GM12874 (cell line): ENCODE measurements at regions not wholly inside any gene's neighbourhood (a gene's known extent, or its start where the extent isn't known, plus 50 kb on each side); places are given as distances from the start of the nearest gene placed in this dataset.

Experiments
- TF ChIP-seq, protein P1 (sequence below): IDR thresholded peaks from 2 replicates; pipeline ENCODE4 v1.5.1; 2011; ENCODE audit warnings: low read depth, mild to moderate bottlenecking, control low read depth, low read length, moderate library complexity; ENCODE audit not compliant: insufficient read depth

DNA sequence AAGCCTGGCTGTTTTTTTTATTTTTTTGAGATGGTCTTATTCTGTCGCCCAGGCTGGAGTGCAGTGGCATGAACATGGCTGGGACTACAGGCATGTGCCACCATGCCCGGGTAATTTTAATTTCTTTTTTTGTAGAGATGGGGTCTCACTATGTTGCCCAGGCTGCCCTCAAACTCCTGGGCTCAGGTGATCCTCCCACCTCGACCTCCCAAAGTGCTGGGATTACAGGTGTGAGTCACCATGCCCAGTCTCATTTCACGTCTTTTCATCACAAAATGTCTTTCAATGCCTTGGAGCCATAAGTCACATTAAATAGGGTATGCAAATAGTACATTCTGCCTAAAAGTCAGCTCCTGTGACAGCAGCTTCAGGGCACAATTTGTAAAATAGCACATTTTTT, 52.8 kb downstream of the SOX2 start:
- TF ChIP-seq, protein P1, sequence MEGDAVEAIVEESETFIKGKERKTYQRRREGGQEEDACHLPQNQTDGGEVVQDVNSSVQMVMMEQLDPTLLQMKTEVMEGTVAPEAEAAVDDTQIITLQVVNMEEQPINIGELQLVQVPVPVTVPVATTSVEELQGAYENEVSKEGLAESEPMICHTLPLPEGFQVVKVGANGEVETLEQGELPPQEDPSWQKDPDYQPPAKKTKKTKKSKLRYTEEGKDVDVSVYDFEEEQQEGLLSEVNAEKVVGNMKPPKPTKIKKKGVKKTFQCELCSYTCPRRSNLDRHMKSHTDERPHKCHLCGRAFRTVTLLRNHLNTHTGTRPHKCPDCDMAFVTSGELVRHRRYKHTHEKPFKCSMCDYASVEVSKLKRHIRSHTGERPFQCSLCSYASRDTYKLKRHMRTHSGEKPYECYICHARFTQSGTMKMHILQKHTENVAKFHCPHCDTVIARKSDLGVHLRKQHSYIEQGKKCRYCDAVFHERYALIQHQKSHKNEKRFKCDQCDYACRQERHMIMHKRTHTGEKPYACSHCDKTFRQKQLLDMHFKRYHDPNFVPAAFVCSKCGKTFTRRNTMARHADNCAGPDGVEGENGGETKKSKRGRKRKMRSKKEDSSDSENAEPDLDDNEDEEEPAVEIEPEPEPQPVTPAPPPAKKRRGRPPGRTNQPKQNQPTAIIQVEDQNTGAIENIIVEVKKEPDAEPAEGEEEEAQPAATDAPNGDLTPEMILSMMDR = no peak

DNA sequence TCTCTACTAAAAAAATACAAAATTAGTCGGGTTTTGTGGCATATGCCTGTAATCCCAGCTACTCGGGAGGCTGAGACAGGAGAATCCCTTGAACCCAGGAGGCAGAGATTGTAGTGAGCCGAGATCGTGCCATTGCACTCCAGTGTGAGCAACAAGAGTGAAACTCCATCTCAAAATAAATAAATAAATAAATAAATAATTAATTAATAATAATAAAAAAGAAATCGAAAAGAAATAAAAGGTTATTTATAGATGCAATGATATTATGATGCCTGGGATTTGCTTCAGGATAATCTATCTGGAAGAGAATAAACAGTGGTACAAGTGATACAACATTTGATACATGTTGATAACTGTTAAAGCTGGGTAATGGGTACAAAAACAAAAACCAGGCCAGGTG, 58.6 kb downstream of the SOX2 start:
- TF ChIP-seq, protein P1 = no peak

GRCh38 chr3:181771120-181771519, 59.4 kb downstream of the SOX2 start:
- TF ChIP-seq, protein P1 = no peak

DNA sequence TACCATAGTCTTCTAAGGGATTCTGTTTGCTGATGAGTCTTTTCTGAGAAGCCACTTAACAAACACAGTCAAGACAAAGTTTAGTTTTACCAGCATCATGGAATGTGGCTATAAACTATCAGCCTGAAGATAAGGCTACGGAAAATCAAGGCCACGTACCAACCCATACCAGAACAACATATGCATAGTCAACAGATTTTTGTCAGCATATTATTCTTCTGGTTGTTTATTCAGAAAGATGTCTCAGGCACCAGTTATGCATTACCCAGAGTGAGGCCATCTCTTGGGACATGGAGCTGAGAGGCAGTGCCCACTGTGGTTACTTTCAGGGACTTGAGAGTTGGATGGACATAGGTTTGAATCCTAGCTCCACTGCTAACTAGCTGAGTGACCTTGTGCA, 60.4 kb downstream of the SOX2 start:
- TF ChIP-seq, protein P1 = no peak

DNA sequence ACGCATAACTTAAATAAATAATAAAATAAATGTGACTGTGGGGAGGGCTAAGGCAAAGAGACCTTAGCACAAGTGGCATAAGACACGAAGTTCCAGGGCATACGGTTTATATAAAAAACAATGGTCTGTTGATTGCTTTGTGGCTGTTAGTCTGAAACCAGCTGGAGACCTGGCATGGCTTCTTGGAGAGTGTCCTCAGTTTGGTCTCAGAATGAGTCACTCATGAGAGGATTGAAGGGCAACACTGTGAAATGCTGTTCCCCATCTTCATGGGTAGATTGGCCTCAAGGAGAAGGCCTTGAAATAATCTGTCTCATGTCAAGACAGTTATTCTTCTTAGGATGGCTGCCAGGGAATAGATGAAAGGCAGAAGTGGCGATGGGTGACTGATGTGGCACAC, 62.2 kb downstream of the SOX2 start:
- TF ChIP-seq, protein P1 = no peak

DNA sequence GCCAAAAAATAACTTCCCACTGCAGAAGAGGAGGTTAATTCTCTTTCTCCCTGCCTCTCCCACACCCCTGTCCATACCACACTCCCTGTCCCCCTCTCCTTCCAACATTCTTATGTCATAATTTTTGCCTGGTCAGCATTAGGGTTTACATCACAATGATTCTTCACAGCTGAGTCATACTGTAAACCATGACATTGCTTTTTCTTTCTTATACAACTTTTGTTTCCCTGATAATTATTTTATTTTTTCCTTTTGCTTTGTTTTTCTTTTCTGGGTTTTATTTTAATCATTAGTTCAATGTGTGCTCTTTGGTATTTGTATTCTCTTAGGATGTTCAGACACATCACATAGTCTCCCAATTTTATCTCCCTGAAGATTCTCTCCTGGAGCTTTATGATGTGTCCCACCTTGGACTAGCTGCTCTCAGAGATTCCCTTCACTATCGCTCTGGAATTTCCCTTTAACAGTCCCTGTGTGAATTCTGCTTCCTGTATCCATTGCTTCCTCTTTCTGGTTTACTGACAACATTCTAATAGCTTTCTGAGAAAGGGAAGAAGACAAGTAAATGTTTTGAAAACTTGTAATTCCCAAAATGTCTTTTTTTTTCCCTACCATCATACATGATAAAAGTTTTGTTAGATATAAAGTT, 70.7 kb downstream of the SOX2 start:
- TF ChIP-seq, protein P1 = no peak

- TF ChIP-seq, protein P1 = no peak
These were observed 78.8 kb downstream of the SOX2 start for GRCh38 chr3:181790561-181790960.
